ENCODE measurements at regions not wholly inside any gene's neighbourhood (a gene's known extent, or its start where the extent isn't known, plus 50 kb on each side); places are given as distances from the start of the nearest gene placed in this dataset.

DNA sequence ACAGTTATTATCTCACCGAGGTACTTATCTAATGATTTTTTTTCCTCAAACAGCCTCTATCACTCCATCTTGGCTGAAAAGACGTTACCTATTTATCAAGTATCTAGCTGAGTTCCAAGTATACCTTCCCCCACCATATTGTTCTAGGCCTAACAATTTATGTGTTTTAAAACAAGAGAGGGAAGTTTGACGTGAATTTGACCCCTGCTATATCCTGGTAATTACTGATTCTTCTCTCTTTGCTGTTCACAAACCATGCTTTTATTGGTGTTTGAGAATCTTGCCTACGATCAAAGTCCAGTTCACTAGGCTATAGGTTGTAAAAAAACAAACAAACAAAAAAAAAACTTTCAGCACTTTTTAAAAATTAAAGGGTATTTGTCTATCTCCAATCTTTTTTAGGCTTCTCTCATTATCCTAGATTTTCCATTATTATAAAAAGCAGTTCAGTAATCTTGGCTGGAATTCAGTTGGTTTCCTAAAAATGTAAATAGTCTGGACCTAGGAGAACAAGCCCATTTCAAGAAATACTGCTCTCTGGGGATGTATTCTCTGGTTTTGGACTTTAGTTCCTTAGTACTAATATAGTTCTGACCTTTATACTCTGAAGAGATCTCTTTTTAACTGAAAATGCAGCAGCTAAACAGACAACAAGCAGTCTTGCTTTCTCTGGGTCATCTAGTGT lies 505.4 kb downstream of the CPS1 start:
- TF ChIP-seq, protein P1, sequence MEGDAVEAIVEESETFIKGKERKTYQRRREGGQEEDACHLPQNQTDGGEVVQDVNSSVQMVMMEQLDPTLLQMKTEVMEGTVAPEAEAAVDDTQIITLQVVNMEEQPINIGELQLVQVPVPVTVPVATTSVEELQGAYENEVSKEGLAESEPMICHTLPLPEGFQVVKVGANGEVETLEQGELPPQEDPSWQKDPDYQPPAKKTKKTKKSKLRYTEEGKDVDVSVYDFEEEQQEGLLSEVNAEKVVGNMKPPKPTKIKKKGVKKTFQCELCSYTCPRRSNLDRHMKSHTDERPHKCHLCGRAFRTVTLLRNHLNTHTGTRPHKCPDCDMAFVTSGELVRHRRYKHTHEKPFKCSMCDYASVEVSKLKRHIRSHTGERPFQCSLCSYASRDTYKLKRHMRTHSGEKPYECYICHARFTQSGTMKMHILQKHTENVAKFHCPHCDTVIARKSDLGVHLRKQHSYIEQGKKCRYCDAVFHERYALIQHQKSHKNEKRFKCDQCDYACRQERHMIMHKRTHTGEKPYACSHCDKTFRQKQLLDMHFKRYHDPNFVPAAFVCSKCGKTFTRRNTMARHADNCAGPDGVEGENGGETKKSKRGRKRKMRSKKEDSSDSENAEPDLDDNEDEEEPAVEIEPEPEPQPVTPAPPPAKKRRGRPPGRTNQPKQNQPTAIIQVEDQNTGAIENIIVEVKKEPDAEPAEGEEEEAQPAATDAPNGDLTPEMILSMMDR (optimal IDR thresholded peaks at IDR 0.05 in 1 of 3, IDR thresholded peaks at IDR 0.05 in 1 of 3, conservative IDR thresholded peaks at IDR 0.05 in 1 of 3; ENCODE audit: extremely low read depth in 1 of 3, insufficient read depth in 2 of 3, low read length in 3 of 3), result no peak
- TF ChIP-seq EZH2 (IDR thresholded peaks at IDR 0.05; ENCODE audit: low read length), result no peak

Data from keratinocyte (primary cell).